ENCODE measurements at regions not wholly inside any gene's neighbourhood (a gene's known extent, or its start where the extent isn't known, plus 50 kb on each side); places are given as distances from the start of the nearest gene placed in this dataset.

GRCh38 chr4:54393243-54393642 is 164.2 kb downstream of the PDGFRA start:
- TF ChIP-seq, protein P1, sequence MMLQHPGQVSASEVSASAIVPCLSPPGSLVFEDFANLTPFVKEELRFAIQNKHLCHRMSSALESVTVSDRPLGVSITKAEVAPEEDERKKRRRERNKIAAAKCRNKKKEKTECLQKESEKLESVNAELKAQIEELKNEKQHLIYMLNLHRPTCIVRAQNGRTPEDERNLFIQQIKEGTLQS (IDR thresholded peaks at IDR 0.05) = no peak
- TF ChIP-seq TAF1 (conservative IDR thresholded peaks at IDR 0.05) = no peak
- TF ChIP-seq RAD21 (IDR thresholded peaks at IDR 0.05) = no peak
- TF ChIP-seq YY1 (IDR thresholded peaks at IDR 0.05) = no peak
- TF ChIP-seq, protein P2, sequence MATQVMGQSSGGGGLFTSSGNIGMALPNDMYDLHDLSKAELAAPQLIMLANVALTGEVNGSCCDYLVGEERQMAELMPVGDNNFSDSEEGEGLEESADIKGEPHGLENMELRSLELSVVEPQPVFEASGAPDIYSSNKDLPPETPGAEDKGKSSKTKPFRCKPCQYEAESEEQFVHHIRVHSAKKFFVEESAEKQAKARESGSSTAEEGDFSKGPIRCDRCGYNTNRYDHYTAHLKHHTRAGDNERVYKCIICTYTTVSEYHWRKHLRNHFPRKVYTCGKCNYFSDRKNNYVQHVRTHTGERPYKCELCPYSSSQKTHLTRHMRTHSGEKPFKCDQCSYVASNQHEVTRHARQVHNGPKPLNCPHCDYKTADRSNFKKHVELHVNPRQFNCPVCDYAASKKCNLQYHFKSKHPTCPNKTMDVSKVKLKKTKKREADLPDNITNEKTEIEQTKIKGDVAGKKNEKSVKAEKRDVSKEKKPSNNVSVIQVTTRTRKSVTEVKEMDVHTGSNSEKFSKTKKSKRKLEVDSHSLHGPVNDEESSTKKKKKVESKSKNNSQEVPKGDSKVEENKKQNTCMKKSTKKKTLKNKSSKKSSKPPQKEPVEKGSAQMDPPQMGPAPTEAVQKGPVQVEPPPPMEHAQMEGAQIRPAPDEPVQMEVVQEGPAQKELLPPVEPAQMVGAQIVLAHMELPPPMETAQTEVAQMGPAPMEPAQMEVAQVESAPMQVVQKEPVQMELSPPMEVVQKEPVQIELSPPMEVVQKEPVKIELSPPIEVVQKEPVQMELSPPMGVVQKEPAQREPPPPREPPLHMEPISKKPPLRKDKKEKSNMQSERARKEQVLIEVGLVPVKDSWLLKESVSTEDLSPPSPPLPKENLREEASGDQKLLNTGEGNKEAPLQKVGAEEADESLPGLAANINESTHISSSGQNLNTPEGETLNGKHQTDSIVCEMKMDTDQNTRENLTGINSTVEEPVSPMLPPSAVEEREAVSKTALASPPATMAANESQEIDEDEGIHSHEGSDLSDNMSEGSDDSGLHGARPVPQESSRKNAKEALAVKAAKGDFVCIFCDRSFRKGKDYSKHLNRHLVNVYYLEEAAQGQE (IDR thresholded peaks at IDR 0.05) = no peak
- no peak for TF ChIP-seq GABPA (IDR thresholded peaks at IDR 0.05 in 1 of 2, conservative IDR thresholded peaks at IDR 0.05 in 1 of 2)
- TF ChIP-seq, protein P3, sequence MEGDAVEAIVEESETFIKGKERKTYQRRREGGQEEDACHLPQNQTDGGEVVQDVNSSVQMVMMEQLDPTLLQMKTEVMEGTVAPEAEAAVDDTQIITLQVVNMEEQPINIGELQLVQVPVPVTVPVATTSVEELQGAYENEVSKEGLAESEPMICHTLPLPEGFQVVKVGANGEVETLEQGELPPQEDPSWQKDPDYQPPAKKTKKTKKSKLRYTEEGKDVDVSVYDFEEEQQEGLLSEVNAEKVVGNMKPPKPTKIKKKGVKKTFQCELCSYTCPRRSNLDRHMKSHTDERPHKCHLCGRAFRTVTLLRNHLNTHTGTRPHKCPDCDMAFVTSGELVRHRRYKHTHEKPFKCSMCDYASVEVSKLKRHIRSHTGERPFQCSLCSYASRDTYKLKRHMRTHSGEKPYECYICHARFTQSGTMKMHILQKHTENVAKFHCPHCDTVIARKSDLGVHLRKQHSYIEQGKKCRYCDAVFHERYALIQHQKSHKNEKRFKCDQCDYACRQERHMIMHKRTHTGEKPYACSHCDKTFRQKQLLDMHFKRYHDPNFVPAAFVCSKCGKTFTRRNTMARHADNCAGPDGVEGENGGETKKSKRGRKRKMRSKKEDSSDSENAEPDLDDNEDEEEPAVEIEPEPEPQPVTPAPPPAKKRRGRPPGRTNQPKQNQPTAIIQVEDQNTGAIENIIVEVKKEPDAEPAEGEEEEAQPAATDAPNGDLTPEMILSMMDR (IDR thresholded peaks at IDR 0.05; ENCODE audit: low read depth, low read length, missing input control) = no peak
- TF ChIP-seq JUND (IDR thresholded peaks at IDR 0.05) = no peak
- no peak for TF ChIP-seq EGR1 (IDR thresholded peaks at IDR 0.05; ENCODE audit: low read depth in 2 of 2)
- no peak for TF ChIP-seq HNF4G (IDR thresholded peaks at IDR 0.05)
- TF ChIP-seq FOXA1 (IDR thresholded peaks at IDR 0.05) = no peak
- TF ChIP-seq NR2F2 (IDR thresholded peaks at IDR 0.05) = no peak
